ENCODE measurements at regions not wholly inside any gene's neighbourhood (a gene's known extent, or its start where the extent isn't known, plus 50 kb on each side); places are given as distances from the start of the nearest gene placed in this dataset.

GRCh38 chr16:27657811-27658210 lies 107.9 kb downstream of the KATNIP start:
- TF ChIP-seq EZH2 (IDR thresholded peaks at IDR 0.05; ENCODE audit: low read depth) = no peak
- no peak for TF ChIP-seq CTCF (conservative IDR thresholded peaks at IDR 0.05)

Measured in PC-9 (cell line).